Stimulated activated CD8-positive, alpha-beta memory T cell treated with anti-CD3 and anti-CD28 coated beads, Interleukin-7, amount 100 ng/mL, for 48 hours (primary cell): ENCODE measurements at regions not wholly inside any gene's neighbourhood (a gene's known extent, or its start where the extent isn't known, plus 50 kb on each side); places are given as distances from the start of the nearest gene placed in this dataset.

ENCODE experiments used
- DNase-seq, 2 donors: peaks; one replicate each; pipeline ENCODE4 v3.0.0-alpha.2; 2020; ENCODE audit warnings: low read depth in 1 of 2; ENCODE audit errors: extremely low read depth in 1 of 2

- DNase-seq = no peak
Observed at GRCh38 chr15:77739591-77740378, 107.1 kb upstream of the LINGO1 start.

- DNase-seq = no peak
Observed at GRCh38 chr15:77738441-77739302, 106.0 kb upstream of the LINGO1 start.

GRCh38 chr15:77738038-77738370 lies 105.3 kb upstream of the LINGO1 start:
- DNase-seq = no peak

GRCh38 chr15:77737238-77738037 lies 104.7 kb upstream of the LINGO1 start:
- DNase-seq = no peak

GRCh38 chr15:77734306-77734705 lies 101.6 kb upstream of the LINGO1 start:
- DNase-seq = no peak

- DNase-seq = no peak
Observed at GRCh38 chr15:77733579-77734300, 101.0 kb upstream of the LINGO1 start.

- DNase-seq = no peak
Observed at GRCh38 chr15:77732514-77733335, 100.0 kb upstream of the LINGO1 start.

GRCh38 chr15:77731945-77732344 lies 99.2 kb upstream of the LINGO1 start:
- no peak for DNase-seq

GRCh38 chr15:77731067-77731466 lies 98.4 kb upstream of the LINGO1 start:
- no peak for DNase-seq

GRCh38 chr15:77727635-77728304 lies 95.1 kb upstream of the LINGO1 start:
- DNase-seq = no peak

GRCh38 chr15:77724715-77725114 lies 92.0 kb upstream of the LINGO1 start:
- no peak for DNase-seq

GRCh38 chr15:77723756-77724155 lies 91.0 kb upstream of the LINGO1 start:
- DNase-seq = no peak

GRCh38 chr15:77722759-77723460 lies 90.2 kb upstream of the LINGO1 start:
- DNase-seq = no peak

GRCh38 chr15:77721963-77722362 lies 89.3 kb upstream of the LINGO1 start:
- DNase-seq = no peak

GRCh38 chr15:77720655-77721054 lies 87.9 kb upstream of the LINGO1 start:
- DNase-seq = no peak

GRCh38 chr15:77720173-77720572 lies 87.5 kb upstream of the LINGO1 start:
- DNase-seq = no peak

- DNase-seq = no peak
Observed at GRCh38 chr15:77719450-77719849, 86.7 kb upstream of the LINGO1 start.

GRCh38 chr15:77717333-77717990 lies 84.8 kb upstream of the LINGO1 start:
- no peak for DNase-seq
